ENCODE measurements at regions not wholly inside any gene's neighbourhood (a gene's known extent, or its start where the extent isn't known, plus 50 kb on each side); places are given as distances from the start of the nearest gene placed in this dataset.

DNA sequence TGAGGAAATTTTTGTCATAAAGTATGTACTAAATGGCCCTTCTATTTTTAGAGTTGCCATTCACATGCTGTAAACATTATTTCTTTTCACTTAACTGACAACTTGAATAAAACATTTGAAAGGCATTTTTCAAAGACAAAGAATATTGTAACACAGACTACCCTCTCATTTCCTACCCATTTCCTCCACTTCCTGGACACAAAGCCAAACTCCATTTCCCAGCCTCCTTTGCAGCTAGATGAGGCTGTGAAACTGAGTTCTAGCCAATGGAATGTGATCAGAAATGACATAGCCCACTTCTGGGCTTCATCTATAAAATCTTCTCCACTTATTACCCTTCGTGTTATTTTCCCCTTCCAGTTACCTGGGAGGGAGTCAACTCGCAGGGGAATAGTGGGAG is 288.9 kb upstream of the DPH6 start:
- no peak for DNase-seq (ENCODE audit: low read depth, low spot score)
- H3K27ac ChIP-seq = no peak overlapping the region

DNA sequence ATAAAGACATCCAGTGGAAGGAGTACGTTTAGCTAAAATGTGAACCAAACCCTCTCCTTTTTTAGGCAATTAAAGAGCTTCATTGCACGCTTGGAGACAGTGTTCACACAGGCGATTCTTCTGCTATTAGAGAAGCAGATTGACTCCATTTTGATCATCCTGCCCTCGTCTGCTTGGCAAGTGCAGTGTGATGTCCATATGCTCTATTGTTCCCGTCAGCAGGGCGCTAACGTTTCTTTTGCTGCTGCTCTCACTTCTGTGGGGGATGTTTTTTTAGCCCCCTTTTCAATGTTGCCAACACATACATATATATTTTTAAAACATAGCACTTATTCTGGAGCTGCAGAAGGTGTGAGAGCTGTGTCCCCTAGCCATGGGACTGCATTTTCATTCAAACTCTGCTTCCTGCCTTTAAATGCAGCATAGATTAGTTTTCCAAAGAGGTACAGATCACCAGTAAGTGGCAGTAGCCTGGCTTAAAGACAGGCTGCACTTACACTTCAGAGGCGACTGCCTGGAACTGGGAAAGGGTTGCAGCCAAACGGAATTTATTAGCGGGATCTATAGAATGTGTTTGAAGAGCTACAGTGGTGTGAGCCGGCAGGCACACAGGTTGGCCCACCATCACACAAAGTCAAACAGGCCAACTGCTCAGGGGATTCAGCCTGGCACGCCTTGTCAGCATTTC is 292.6 kb upstream of the DPH6 start:
- no peak overlapping the region for H3K27ac ChIP-seq
- DNase-seq (ENCODE audit: low read depth, low spot score) = no peak

DNA sequence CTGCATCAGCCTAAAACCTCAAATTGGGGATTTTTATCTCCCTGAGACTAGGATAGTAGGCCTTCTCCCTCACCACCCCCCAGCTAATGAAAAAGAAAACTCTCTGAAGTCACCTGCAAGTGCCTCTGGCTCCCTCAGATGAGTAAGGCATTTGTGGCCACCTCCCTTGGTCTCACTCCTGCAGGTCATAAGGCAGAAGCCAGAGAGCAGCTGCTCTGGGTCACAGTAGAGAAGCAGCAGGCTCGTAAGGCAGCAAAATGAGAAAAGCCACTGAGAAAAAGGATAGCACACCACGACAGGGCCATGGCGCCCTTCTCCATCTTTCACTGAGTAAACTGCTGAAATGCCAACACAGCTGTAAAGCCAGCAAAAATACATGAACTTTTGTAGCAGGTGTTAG is 296.7 kb upstream of the DPH6 start:
- DNase-seq (ENCODE audit: low read depth, low spot score) = no peak
- no peak overlapping the region for H3K27ac ChIP-seq

DNA sequence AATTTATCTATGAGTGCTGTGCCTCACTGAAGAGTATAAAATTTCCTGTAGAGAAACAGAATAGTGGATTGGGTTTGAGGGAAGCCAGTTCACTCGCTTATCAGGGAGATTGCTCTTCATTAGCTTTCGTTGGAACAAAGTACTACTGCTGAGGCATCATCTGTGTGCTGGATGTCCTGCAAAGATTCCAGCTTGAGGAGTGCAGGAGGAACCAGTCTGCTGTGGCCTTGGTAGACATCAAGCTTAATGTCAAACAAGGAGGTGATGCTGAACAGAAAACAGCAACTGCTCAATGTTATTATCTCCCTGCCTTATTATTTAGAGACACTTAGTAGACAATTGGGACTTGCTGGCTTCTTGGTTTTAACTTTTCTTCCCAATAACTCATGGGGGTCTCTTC is 297.5 kb upstream of the DPH6 start:
- no peak for DNase-seq (ENCODE audit: low read depth, low spot score)
- no peak overlapping the region for H3K27ac ChIP-seq

DNA sequence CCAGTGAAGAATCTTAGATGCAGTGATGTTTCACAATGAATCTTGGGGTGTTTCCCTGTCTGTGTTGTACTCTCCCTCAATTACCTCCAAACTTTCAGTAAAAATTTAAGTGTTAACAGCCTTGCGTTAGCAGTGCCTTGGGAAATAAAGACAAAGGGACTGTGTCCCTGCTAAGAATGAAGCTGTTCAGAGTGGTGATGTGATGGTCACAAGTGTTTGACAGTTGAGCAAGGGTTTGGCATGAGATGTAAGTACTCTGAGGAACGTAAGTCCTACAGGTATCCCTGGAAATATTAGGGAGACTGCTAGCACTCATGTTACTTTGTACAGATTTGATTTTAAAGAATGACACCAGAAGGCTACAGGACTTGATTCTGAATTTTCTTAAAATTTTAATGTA is 304.3 kb upstream of the DPH6 start:
- DNase-seq (ENCODE audit: low read depth, low spot score) = no peak
- H3K27ac ChIP-seq = no peak overlapping the region

DNA sequence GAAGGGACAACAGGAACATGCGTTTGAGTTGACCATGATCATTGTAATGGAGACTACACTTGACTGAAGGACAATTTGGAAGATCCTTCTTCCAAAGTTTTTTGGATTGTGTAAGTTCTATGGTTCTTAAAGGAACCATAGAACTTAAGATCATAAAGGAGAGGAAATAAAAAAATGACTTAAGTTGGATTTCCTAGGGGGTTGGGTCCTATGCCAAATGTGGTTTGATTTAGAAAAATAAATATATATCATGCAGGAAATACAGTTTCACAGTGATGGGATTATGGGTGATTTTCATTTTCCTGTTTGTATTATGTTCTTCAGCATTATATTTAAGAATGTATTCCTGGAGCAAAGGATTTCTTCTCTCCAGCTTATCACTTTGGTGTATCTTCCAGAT is 305.5 kb upstream of the DPH6 start:
- no peak overlapping the region for H3K27ac ChIP-seq
- no peak for DNase-seq (ENCODE audit: low read depth, low spot score)

DNA sequence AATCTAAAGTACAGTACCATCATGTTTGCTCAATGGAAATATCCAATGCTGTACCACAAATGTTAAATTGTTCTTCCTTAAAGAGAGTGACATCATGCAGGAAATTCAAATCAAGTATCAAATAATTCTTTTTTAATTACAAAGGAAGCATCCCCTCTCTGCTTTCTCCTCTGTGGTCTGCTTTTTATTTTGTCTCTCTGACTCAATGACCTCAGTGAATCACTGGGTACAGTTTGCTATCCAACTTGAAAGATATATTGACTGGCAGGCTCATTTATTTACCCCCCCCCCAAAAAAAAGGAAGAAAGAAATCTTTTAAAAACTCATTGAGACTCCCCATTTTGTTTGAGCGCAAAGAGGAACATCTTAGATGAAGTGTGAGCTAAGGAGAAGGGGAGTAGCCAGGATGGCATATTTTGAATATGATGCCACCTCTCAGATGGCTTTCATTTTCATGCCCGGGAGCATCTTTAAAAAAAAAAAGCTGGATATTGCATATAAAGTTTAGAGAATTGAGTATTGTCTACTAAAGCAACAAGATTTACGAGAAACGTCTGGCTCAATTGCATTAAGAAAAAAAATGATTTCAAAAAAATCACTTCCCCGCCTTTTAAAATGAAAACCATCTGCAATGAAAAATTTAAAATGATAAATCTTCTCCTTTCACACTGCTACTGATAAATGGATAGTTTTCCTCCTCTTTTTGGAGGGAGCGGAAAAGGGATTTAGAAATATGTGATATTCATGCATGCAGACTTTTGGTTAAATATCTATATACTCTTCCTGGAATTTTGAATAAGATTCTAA is 307.1 kb upstream of the DPH6 start:
- no peak overlapping the region for H3K27ac ChIP-seq
- no peak for DNase-seq (ENCODE audit: low read depth, low spot score)

DNA sequence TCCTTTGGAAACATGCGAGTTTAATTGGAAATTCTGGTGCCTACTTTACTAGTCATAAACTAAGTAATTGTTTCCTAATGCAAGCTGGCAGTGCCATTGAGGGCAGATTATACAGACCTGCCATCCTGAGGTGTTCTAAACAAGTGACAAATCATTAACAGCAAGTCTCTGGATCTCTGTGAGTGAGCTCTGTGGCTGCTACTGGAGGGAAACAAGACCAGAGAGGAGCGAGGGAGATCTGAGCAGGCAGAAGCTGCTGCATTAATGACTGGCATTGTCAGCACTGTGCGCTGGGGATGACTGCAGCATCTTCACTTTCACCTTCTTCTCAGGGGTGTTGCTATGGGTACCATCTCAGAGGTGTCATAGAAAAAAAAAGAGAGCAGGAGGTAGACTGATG is 308.4 kb upstream of the DPH6 start:
- no peak for DNase-seq (ENCODE audit: low read depth, low spot score)
- no peak overlapping the region for H3K27ac ChIP-seq

DNA sequence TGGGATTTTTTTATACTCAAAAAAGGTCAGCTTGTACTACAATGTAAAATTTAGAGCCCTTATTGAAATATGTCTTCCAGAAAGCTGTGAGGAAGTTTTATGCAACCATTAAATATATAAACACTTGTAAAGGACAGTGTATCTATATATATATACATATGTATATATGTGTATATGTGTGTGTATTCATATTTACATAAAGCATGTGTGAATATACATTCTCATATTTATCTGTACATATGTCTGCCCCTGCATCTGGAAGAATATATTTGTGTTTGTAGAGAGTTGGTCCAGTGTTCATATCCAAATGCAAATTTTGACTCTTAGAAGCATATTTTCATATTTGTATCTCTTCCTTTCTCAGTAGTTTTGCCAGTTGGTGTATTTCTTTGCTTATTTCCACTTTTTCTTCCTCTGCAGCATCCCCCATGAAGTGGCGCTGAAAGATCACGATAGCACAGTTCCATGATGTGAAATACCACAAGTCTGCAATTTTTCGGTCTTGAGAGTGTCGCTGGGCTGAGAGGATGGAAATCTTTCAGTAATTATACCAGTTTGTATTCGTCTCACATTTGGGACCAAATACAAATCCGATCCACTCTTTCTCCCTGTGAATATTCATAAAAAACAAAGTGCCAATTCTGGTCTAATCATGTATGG is 311.7 kb upstream of the DPH6 start:
- H3K27ac ChIP-seq = no peak overlapping the region
- DNase-seq (ENCODE audit: low read depth, low spot score) = no peak

DNA sequence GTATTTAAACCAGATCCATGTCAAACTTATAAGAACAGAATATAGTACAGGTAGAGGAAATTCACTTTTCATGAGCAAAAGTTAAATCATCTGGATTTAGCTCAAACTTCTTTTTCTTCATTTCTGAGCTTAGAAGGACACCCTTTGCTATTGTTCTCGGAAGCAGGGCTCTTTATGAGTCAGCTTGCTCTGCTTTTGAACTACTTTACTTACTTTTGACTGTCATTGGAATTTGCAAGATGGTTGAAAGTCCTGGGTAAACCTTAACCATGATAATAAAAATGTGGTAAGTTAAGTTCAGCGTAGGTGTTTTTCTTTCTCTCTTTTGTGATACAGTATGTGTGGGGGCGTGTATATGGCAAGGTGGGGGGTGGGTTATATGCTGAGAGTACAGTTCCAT is 312.7 kb upstream of the DPH6 start:
- no peak for DNase-seq (ENCODE audit: low read depth, low spot score)
- H3K27ac ChIP-seq = no peak overlapping the region

DNA sequence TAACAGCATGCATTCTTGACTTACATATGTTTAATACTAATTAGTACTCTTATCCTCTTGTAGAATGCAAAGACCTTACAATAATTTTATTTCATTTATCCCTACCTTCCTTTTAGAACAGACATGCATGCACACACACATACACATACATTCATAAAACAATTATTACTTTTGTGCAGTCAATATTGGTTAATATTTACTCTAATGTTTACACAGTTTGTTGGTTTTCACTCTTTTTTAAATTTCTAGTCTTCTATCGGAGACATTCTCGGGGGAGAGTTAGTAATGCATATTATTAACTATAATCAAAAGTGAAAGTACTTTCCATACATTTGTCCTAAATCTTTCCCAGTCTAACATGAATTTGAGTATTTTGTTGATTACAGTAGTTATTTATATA is 317.7 kb upstream of the DPH6 start:
- H3K27ac ChIP-seq = no peak overlapping the region
- no peak for DNase-seq (ENCODE audit: low read depth, low spot score)

DNA sequence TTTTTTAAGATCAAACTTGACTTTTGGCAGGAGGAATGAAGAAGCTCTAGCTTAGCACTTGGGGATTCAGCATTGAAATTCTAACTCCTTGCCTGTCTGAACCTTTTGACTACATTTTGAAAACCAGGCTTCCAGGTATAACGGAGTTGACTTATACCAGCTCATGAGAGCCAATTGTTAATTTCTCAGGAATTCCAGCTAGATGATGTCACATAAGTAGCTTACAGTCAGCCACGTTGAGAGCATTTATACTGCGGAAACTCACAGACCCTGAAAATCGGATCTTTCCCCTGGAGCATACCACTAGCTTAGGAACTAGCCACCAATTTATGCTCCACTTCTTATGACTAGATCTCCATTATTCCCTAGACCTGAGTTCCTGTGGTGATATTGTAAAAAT is 321.4 kb upstream of the DPH6 start:
- DNase-seq (ENCODE audit: low read depth, low spot score) = no peak
- no peak overlapping the region for H3K27ac ChIP-seq

DNA sequence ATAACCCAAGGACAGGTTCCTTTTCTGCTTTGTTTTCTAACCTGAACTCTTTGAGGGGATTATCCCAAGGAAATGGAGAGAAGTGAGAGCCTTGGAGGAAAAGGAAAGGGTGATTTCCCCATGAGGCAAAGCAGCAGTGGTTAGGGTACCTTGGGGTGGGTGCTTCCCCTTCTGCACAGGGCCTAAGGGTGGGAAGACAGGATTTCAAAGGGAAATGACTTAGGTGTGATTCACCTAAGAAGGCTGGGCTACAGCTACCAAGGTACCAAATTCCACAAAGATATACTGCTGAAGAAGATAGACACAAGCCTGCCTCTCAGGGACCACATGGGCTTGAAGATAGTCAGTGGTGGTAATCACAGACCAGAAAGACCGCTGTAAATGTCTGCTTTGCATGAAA is 325.3 kb upstream of the DPH6 start:
- no peak for DNase-seq (ENCODE audit: low read depth, low spot score)
- no peak overlapping the region for H3K27ac ChIP-seq

DNA sequence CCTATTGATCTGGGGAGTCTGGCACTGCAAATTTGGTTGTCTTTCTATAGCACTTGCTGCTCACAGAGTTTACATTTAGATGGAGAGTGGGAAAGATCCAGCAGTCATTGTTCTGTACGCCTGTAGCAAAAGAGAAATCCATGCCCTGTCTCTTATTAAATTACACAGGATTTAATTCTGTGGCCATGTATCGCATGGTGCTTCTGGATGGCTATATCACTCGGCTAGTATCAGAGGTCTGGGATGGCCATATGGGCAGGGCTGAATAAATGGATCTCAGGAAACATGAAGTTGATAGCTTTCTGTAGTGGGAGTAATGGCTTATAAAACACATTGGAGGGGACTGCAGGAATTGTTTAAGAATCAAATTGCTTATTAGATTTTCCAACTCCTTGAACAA is 325.8 kb upstream of the DPH6 start:
- H3K27ac ChIP-seq = no peak overlapping the region
- no peak for DNase-seq (ENCODE audit: low read depth, low spot score)

DNA sequence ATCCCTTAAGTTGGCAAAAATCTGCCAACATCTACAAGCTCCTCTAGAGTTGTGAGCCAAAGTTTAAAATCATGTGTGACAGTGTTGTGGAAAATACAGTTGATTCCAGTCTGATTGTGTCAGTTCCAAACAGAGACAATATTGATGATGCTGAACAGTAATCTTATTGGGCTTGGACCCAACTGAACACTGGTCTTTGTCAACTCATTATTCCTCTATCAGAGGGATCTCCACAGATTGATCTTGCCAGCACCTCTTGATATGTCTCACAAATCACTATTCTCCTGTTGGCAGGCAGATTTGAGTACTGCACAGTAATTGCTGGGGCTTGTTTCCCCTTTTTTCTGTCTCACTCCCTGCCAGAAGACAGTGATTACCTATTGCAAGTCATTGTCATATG is 326.6 kb upstream of the DPH6 start:
- H3K27ac ChIP-seq = no peak overlapping the region
- DNase-seq (ENCODE audit: low read depth, low spot score) = no peak

DNA sequence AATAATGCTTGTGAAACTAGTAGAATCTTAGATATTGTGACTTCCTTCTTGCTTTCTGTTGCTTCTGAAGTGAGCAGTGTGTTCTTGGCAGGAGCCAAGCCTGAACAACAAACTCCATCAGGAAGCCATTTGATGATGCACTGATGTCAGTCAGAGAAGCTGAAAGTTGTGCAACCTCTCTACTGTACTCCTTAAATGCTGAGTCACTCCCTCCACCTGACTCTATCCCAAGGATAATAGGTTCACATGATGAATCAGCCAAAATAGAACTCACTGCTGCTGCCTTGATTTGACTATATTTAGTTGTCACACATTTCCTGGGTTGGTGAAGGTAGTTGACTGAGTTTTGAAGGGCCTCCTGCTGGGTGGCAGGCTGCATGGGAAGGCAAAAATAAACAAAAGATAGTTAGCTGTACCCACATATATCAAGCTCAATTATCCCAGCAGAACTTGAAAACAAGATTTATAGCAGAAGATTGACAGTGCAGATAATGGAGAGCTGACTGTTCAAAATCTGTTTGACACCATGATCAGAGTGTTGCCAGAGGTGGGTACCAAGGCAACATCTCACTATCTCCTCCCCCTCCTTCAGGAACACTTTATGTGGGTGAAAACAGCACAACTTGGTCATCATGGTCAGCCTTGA is 328.4 kb upstream of the DPH6 start:
- DNase-seq (ENCODE audit: low read depth, low spot score) = peak; percentile 87
- H3K27ac ChIP-seq = peak overlapping the region; percentile 6

DNA sequence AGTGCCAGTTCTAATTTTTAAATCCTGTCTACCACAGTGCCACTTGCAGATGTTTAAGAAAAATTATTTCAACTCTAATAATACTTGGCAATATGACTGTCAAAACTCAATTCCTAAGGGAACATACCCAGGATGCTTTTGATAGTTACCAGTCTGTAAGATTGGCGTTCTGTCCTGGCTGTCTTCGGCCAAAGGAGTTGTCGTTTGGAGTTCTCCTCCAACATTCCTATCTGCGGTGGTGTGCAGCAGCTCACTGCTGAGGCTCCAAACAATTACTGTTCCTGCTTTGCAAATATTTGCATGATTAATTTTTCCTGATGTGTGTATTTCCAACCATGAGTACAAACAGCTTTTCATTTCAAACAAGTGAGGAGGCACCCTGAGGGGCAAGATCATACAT is 330.8 kb upstream of the DPH6 start:
- H3K27ac ChIP-seq = no peak overlapping the region
- no peak for DNase-seq (ENCODE audit: low read depth, low spot score)

DNA sequence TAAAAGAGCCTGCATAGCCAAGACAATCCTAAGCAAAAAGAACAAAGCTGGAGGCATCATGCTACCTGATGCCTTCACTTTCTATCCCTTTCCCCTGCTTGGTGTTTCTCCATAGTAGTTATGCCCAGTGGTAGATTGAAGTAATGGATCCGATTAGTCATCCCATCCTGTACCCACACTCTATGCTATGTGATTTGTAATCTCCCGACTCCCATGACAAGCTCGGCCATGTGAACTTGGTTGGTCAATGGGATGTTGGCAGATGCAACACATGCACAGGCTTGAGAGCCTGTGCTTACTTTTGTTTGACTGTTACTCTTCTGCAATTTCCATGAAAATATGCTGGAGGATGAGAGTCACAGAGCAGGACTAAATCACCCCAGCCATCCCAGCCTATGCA is 334.9 kb upstream of the DPH6 start:
- no peak overlapping the region for H3K27ac ChIP-seq
- DNase-seq (ENCODE audit: low read depth, low spot score) = peak; percentile 5

DNA sequence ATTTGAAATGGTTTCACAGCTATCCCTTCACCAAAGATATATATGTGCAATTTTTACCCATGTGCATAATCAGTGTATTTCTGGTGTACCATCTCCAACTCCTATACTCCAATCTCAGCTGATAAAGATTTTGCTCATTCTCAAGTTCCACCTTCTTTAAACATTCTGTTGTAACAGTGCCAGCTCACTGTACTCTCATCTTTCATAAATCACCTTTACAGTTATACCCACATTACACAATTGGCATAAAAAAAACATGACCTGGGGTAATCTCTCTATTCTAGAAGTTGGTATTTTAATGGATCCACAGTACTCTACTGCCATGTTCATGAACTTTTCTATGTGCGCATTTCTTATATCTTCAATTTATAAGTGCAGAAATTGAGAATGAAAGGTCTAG is 339.9 kb upstream of the DPH6 start:
- DNase-seq (ENCODE audit: low read depth, low spot score) = no peak

DNA sequence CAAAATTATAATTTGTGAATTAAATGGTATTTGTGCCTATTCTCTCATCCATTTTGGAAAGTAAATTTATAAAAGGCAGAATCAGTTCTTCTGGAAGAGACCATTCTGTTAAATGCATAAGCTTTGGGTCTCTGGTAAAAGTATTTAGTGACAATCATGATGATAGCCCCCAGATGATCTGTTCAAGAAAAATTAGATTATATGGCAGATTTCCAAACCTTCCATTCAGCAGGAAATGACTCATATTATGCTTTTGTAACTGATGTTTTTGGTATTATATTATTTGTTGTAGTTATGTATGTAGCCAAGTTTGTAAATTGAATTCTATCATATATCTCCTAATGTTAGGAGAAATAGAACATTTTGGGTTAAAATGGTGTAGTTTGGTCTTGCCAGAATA is 340.8 kb upstream of the DPH6 start:
- H3K27ac ChIP-seq = no peak overlapping the region
- DNase-seq (ENCODE audit: low read depth, low spot score) = no peak

More for the DNA sequence above, 339.9 kb upstream of the DPH6 start:
- no peak overlapping the region for H3K27ac ChIP-seq

DNA sequence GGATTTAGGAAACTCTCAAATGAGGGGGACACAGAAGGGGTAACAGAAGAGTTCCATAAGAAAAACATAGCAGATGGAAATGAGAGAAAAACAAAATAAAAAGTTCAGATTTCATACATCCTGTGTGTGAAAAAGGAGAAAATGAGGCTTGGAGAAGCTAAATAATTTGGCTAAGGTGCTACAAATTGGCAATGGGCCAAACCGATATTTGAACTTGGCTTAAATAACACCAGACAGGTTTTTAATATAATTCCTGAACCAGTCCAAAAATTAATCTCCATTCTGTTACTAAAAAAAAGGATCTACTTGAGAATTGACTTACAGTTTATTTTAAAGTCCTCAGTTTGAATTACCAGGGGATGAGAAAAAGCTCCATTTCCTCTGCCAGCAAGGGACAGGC is 342.9 kb upstream of the DPH6 start:
- DNase-seq (ENCODE audit: low read depth, low spot score) = no peak
- no peak overlapping the region for H3K27ac ChIP-seq

All from epithelial cell of prostate (primary cell).